ENCODE measurements at regions not wholly inside any gene's neighbourhood (a gene's known extent, or its start where the extent isn't known, plus 50 kb on each side); places are given as distances from the start of the nearest gene placed in this dataset.

DNA sequence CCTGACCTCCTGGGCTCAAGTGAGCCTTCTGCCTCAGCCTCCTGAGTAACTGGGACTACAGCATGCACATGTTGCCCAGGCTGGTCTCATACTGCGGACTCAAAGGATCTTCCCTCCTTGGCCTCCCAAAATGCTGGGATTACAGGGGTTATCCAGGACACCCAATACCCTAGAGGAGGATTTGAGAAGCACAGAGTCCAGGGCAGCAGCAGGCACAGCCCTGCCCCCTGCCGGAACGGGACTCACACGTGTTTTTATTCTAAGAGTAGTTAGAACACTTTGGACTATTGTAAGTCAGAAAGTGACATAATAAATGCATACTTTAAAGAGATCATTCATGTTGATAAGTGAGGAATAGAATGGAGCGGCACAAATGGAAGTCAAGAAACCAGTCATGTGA, 80.2 kb downstream of the C6orf118 start:
- no peaks in the 10 kb centered on the region for H3K9me3 ChIP-seq (ENCODE audit: insufficient read depth, low read length)
- H3K27ac ChIP-seq (ENCODE audit: low read depth, low read length) = no peak overlapping the region
- TF ChIP-seq, protein P1, sequence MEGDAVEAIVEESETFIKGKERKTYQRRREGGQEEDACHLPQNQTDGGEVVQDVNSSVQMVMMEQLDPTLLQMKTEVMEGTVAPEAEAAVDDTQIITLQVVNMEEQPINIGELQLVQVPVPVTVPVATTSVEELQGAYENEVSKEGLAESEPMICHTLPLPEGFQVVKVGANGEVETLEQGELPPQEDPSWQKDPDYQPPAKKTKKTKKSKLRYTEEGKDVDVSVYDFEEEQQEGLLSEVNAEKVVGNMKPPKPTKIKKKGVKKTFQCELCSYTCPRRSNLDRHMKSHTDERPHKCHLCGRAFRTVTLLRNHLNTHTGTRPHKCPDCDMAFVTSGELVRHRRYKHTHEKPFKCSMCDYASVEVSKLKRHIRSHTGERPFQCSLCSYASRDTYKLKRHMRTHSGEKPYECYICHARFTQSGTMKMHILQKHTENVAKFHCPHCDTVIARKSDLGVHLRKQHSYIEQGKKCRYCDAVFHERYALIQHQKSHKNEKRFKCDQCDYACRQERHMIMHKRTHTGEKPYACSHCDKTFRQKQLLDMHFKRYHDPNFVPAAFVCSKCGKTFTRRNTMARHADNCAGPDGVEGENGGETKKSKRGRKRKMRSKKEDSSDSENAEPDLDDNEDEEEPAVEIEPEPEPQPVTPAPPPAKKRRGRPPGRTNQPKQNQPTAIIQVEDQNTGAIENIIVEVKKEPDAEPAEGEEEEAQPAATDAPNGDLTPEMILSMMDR (IDR thresholded peaks at IDR 0.05; ENCODE audit: insufficient read depth, low read length, poor library complexity, severe bottlenecking) = no peak
- TF ChIP-seq EZH2phosphoT487 (conservative IDR thresholded peaks at IDR 0.05; ENCODE audit: low read length) = no peak
- no peak overlapping the region for H3K4me2 ChIP-seq (ENCODE audit: low read depth, low read length, poor library complexity, severe bottlenecking)
- no peaks in the 10 kb centered on the region for H4K20me1 ChIP-seq (ENCODE audit: low read depth, low read length)
- H3K79me2 ChIP-seq (ENCODE audit: insufficient read depth, low read length) = no peaks in the 10 kb centered on the region
- H3K9ac ChIP-seq (ENCODE audit: low read length) = no peak overlapping the region
- H3F3A ChIP-seq (ENCODE audit: insufficient read depth) = no peaks in the 10 kb centered on the region
- no peak overlapping the region for H2AFZ ChIP-seq (ENCODE audit: low read depth, low read length, severe bottlenecking)
- no peaks in the 10 kb centered on the region for H3K27me3 ChIP-seq (ENCODE audit: low read length)
- no peak overlapping the region for H3K4me3 ChIP-seq (ENCODE audit: insufficient read depth, low read length, poor library complexity, severe bottlenecking)
- H3K36me3 ChIP-seq (ENCODE audit: low read length) = no peaks in the 10 kb centered on the region
- no peaks in the 10 kb centered on the region for H3K9me2 ChIP-seq (replicated peaks; ENCODE audit: insufficient read depth, low read length)

DNA sequence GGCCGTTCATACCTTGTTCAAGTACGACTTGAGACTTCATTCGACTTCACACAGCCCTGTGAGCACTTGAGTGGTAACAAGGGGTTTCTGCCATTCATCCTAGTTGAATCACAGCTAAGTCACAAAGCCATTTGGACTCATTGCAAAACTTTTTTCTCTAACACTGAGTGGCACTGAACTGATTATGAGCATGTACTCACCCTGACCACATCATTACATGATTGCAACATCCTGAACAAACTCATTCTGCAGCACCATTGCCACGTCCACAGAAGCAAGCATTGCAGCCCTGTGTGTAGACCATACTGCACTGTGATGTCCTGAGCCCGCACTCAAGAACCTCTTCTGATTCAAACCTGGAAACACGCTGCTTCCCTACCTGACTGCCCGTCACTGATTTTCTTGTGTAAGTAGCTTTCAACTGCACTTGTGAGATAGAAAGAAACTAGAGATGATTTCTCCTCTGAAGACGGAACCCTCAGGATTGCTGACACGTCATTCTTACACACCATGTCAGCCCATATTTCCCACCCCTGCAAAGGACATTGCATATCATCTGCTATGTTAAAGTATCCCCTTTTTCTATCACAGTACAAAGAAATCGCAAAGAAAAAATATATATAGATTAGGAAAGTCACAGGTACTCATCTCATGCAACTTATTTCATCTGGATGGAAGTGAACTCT, 81.6 kb downstream of the C6orf118 start:
- no peaks in the 10 kb centered on the region for H3F3A ChIP-seq (ENCODE audit: insufficient read depth)
- no peaks in the 10 kb centered on the region for H3K9me2 ChIP-seq (replicated peaks; ENCODE audit: insufficient read depth, low read length)
- TF ChIP-seq EZH2phosphoT487 (conservative IDR thresholded peaks at IDR 0.05; ENCODE audit: low read length) = no peak
- TF ChIP-seq, protein P1 (IDR thresholded peaks at IDR 0.05; ENCODE audit: insufficient read depth, low read length, poor library complexity, severe bottlenecking) = no peak
- H3K4me3 ChIP-seq (ENCODE audit: insufficient read depth, low read length, poor library complexity, severe bottlenecking) = no peak overlapping the region
- H3K27me3 ChIP-seq (ENCODE audit: low read length) = no peaks in the 10 kb centered on the region
- H3K79me2 ChIP-seq (ENCODE audit: insufficient read depth, low read length) = no peaks in the 10 kb centered on the region
- no peak overlapping the region for H3K27ac ChIP-seq (ENCODE audit: low read depth, low read length)
- H3K9me3 ChIP-seq (ENCODE audit: insufficient read depth, low read length) = no peaks in the 10 kb centered on the region
- no peaks in the 10 kb centered on the region for H4K20me1 ChIP-seq (ENCODE audit: low read depth, low read length)
- no peak overlapping the region for H2AFZ ChIP-seq (ENCODE audit: low read depth, low read length, severe bottlenecking)
- H3K36me3 ChIP-seq (ENCODE audit: low read length) = no peaks in the 10 kb centered on the region
- H3K4me2 ChIP-seq (ENCODE audit: low read depth, low read length, poor library complexity, severe bottlenecking) = no peak overlapping the region
- H3K9ac ChIP-seq (ENCODE audit: low read length) = no peak overlapping the region

DNA sequence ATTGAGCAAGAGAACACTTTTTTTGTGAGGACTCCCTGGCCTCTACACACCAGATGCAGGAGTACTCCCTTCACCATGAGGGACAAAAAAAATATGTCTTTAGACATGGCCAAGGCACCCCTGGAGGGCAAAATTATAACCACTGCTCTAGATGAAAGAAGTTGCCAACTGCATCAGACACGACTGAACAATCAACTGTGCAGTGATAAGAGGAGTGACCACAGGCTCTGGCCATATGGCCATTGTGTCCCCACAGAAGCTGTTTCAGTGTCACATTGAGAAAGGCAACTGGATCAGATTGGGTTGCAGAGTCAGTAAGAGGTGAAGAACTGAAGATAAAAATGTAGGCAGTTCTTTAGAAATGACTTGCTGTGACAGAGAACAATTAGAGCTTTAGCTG, 85.7 kb downstream of the C6orf118 start:
- TF ChIP-seq, protein P1 (IDR thresholded peaks at IDR 0.05; ENCODE audit: insufficient read depth, low read length, poor library complexity, severe bottlenecking) = no peak
- no peak for TF ChIP-seq EZH2phosphoT487 (conservative IDR thresholded peaks at IDR 0.05; ENCODE audit: low read length)
- no peaks in the 10 kb centered on the region for H3K79me2 ChIP-seq (ENCODE audit: insufficient read depth, low read length)
- H4K20me1 ChIP-seq (ENCODE audit: low read depth, low read length) = no peaks in the 10 kb centered on the region
- no peaks in the 10 kb centered on the region for H3F3A ChIP-seq (ENCODE audit: insufficient read depth)
- H2AFZ ChIP-seq (ENCODE audit: low read depth, low read length, severe bottlenecking) = no peak overlapping the region
- no peak overlapping the region for H3K27ac ChIP-seq (ENCODE audit: low read depth, low read length)
- no peak overlapping the region for H3K4me2 ChIP-seq (ENCODE audit: low read depth, low read length, poor library complexity, severe bottlenecking)
- no peak overlapping the region for H3K9ac ChIP-seq (ENCODE audit: low read length)
- no peaks in the 10 kb centered on the region for H3K9me3 ChIP-seq (ENCODE audit: insufficient read depth, low read length)
- H3K4me3 ChIP-seq (ENCODE audit: insufficient read depth, low read length, poor library complexity, severe bottlenecking) = no peak overlapping the region
- no peaks in the 10 kb centered on the region for H3K27me3 ChIP-seq (ENCODE audit: low read length)
- no peaks in the 10 kb centered on the region for H3K9me2 ChIP-seq (replicated peaks; ENCODE audit: insufficient read depth, low read length)
- no peaks in the 10 kb centered on the region for H3K36me3 ChIP-seq (ENCODE audit: low read length)
